Stomach (tissue), 8 donors: ENCODE measurements at regions not wholly inside any gene's neighbourhood (a gene's known extent, or its start where the extent isn't known, plus 50 kb on each side); places are given as distances from the start of the nearest gene placed in this dataset.

Source experiments
- DNase-seq, 2 donors: peaks; one replicate each; pipeline versions ENCODE4 v3.0.0 to v3.0.0-alpha.2; 2013 to 2019
- H3K27ac ChIP-seq, 5 donors: fragments of 200-600 bp in 4 of 5; sonication (generic) in 4 of 5; one replicate each; pipeline ENCODE4 v1.5.1; 2013 to 2019; ENCODE audit warnings: mild to moderate bottlenecking in 1 of 5, moderate library complexity in 1 of 5
- H3K27me3 ChIP-seq, 3 donors: fragments of 200-600 bp; sonication (generic); one replicate each; pipeline ENCODE4 v1.5.1; 2017 to 2019; ENCODE audit warnings: mixed run types in 1 of 3
- H3K36me3 ChIP-seq, 4 donors: fragments of 200-600 bp; sonication (generic); 1 replicate in 3 of 4; 2 replicates in 1 of 4; pipeline ENCODE4 v1.5.1; 2016 to 2019
- H3K4me1 ChIP-seq, 4 donors: fragments of 200-600 bp; sonication (generic); one replicate each; pipeline ENCODE4 v1.5.1; 2016 to 2019
- H3K4me3 ChIP-seq, 4 donors: fragments of 200-600 bp; sonication (generic) in 3 of 4; one replicate each; pipeline ENCODE4 v1.5.1; 2016 to 2019; ENCODE audit warnings: mild to moderate bottlenecking in 1 of 4
- H3K9me3 ChIP-seq, 4 donors: fragments of 200-600 bp; sonication (generic); one replicate each; pipeline ENCODE4 v1.5.1; 2016 to 2019
- CTCF ChIP-seq, 7 experiments: fragments of 450-650 bp in 4 of 7; fragments of 200-600 bp in 3 of 7; sonication (generic) in 3 of 7; IDR thresholded peaks; one replicate each; pipeline ENCODE4 v1.5.1; 2016 to 2019; ENCODE audit warnings: antibody characterized with exemption in 7 of 7, control low read depth in 2 of 7, mild to moderate bottlenecking in 1 of 7
- EP300 ChIP-seq: sonication (generic); formaldehyde crosslinking; IDR thresholded peaks from one replicate; pipeline ENCODE4 v1.6.1; 2017; ENCODE audit warnings: antibody characterized with exemption
- POLR2A ChIP-seq, 4 donors: fragments of 450-650 bp; IDR thresholded peaks; one replicate each; pipeline ENCODE4 v1.6.1; 2016; ENCODE audit warnings: antibody characterized with exemption in 4 of 4, control low read depth in 2 of 4, mild to moderate bottlenecking in 1 of 4, moderate library complexity in 1 of 4
- POLR2AphosphoS5 ChIP-seq, 3 donors: sonication (generic); formaldehyde crosslinking; IDR thresholded peaks; one replicate each; pipeline ENCODE4 v1.6.1; 2016; ENCODE audit warnings: antibody characterized with exemption in 3 of 3
- WGBS, 5 donors: extraction: QIAGEN DNeasy Blood & Tissue Kit in 3 of 5; methylation state at CpG; one replicate each; pipeline versions ENCODE4 v1.1.5 to v1.1.7; 2013 to 2018; 5-methylcytosine and 5-hydroxymethylcytosine counted together
- intact Hi-C: fragments of 100-400 bp; cut with DNase I; formaldehyde crosslinking; loops from one replicate; pipeline ENCODE4 v1.15.1; 2023; ENCODE audit warnings: low total_unique reads
- donor health status: healthy with polysubstance abuse.
- donor health status: Bipolar disorder and iron deficiency.
- donor health status: healthy.

GRCh38 chr2:117087535-117088291 is 726.8 kb upstream of the DDX18 start:
- intact Hi-C loops, result no loop called here
- Histone ChIP-seq H3K27me3 (no peaks in the 10 kb centered on the region), H3K9me3 (no peaks in the 10 kb centered on the region), H3K4me1 (no peaks in the 10 kb centered on the region), H3K27ac (no peak overlapping the region), H3K36me3 (no peaks in the 10 kb centered on the region), H3K4me3 (no peak overlapping the region)
- 8 to 17% (median 12%) methylated on average over 9 of the region's 9 CpGs for WGBS, 5 donors
- peak in 1 of 2 donors; percentile 13 for DNase-seq
- TF ChIP-seq CTCF (IDR thresholded peaks at IDR 0.05), result no peak
- no peak for TF ChIP-seq EP300
- no peak for TF ChIP-seq POLR2AphosphoS5 (IDR thresholded peaks at IDR 0.05)
- no peak for TF ChIP-seq POLR2A (IDR thresholded peaks at IDR 0.05)

GRCh38 chr2:117091041-117091837 is 723.3 kb upstream of the DDX18 start:
- H3K4me3 ChIP-seq, result no peak overlapping the region
- H3K4me1 ChIP-seq, result no peaks in the 10 kb centered on the region
- intact Hi-C loops, result no loop called here
- H3K27me3 ChIP-seq, result no peaks in the 10 kb centered on the region
- H3K9me3 ChIP-seq, result no peaks in the 10 kb centered on the region
- no peak for TF ChIP-seq POLR2A (IDR thresholded peaks at IDR 0.05)
- no peak for TF ChIP-seq POLR2AphosphoS5 (IDR thresholded peaks at IDR 0.05)
- TF ChIP-seq CTCF (IDR thresholded peaks at IDR 0.05), result no peak
- no peak for TF ChIP-seq EP300
- no peak for DNase-seq
- no peaks in the 10 kb centered on the region for H3K36me3 ChIP-seq
- 71 to 87% (median 78%) methylated on average over 2 of the region's 2 CpGs for WGBS, 5 donors
- H3K27ac ChIP-seq, result no peak overlapping the region

- Histone ChIP-seq H3K9me3 (no peaks in the 10 kb centered on the region), H3K27me3 (no peaks in the 10 kb centered on the region), H3K27ac (no peak overlapping the region), H3K36me3 (no peaks in the 10 kb centered on the region), H3K4me1 (no peaks in the 10 kb centered on the region), H3K4me3 (no peak overlapping the region)
- intact Hi-C loops, result no loop called here
- 32 to 95% (median 92%) methylated on average over 1 of the region's 1 CpG for WGBS, 5 donors
- TF ChIP-seq POLR2A (IDR thresholded peaks at IDR 0.05) (no peak), CTCF (IDR thresholded peaks at IDR 0.05) (no peak), POLR2AphosphoS5 (IDR thresholded peaks at IDR 0.05) (no peak), EP300 (no peak)
- DNase-seq, result no peak
Measured at GRCh38 chr2:117101613-117102012, 712.9 kb upstream of the DDX18 start.

- no peak for TF ChIP-seq EP300
- TF ChIP-seq POLR2AphosphoS5 (IDR thresholded peaks at IDR 0.05), result no peak
- TF ChIP-seq POLR2A (IDR thresholded peaks at IDR 0.05), result no peak
- no peak for TF ChIP-seq CTCF (IDR thresholded peaks at IDR 0.05)
- no peak overlapping the region for H3K27ac ChIP-seq
- H3K36me3 ChIP-seq, result no peaks in the 10 kb centered on the region
- intact Hi-C loops, result no loop called here
- DNase-seq, result no peak
- H3K27me3 ChIP-seq, result no peaks in the 10 kb centered on the region
- H3K9me3 ChIP-seq, result peaks cover 0 to 31% (median 0%) of the 10 kb centered on the region in 4 donors
- H3K4me1 ChIP-seq, result no peaks in the 10 kb centered on the region
- no peak overlapping the region for H3K4me3 ChIP-seq
- 80 to 91% (median 89%) methylated on average over 9 of the region's 9 CpGs for WGBS, 5 donors
Measured at GRCh38 chr2:117108741-117109267, 705.7 kb upstream of the DDX18 start.
